Endodermal cell (in vitro differentiated cells): ENCODE measurements at regions not wholly inside any gene's neighbourhood (a gene's known extent, or its start where the extent isn't known, plus 50 kb on each side); places are given as distances from the start of the nearest gene placed in this dataset.

Experiments
- DNase-seq: peaks from one replicate; pipeline ENCODE4 v3.0.0-alpha.2; 2017
- H3K27ac ChIP-seq: 2 replicates; pipeline ENCODE4 v1.5.1; 2013; ENCODE audit warnings: mild to moderate bottlenecking, low read depth, low read length, moderate library complexity
- H3K27me3 ChIP-seq: 2 replicates; pipeline ENCODE4 v1.6.1; 2013; ENCODE audit warnings: mild to moderate bottlenecking, low read length, moderate library complexity; ENCODE audit not compliant: insufficient read depth, control insufficient read depth, poor library complexity, severe bottlenecking
- H3K36me3 ChIP-seq: 2 replicates; pipeline ENCODE4 v1.7.0; 2013; ENCODE audit warnings: mild to moderate bottlenecking, low read length, moderate library complexity; ENCODE audit not compliant: control insufficient read depth, insufficient read depth
- H3K4me1 ChIP-seq: one replicate; pipeline ENCODE4 v1.7.0; 2013; ENCODE audit warnings: low read length; ENCODE audit not compliant: control insufficient read depth, insufficient read depth
- H3K4me3 ChIP-seq: 2 replicates; pipeline ENCODE4 v1.5.1; 2013; ENCODE audit warnings: mild to moderate bottlenecking, low read length, moderate library complexity
- H3K9ac ChIP-seq: 2 replicates; pipeline ENCODE4 v1.6.1; 2013; ENCODE audit warnings: mild to moderate bottlenecking, low read length, moderate library complexity; ENCODE audit not compliant: poor library complexity, severe bottlenecking; ENCODE audit errors: extremely low read depth
- H3K9me3 ChIP-seq: 2 replicates; pipeline ENCODE4 v1.6.1; 2013; ENCODE audit warnings: mild to moderate bottlenecking, low read length, moderate library complexity; ENCODE audit not compliant: control insufficient read depth
- H3K27ac Mint-ChIP-seq: 2 replicates; pipeline ENCODE4 v1.8.0; 2020; ENCODE audit warnings: mixed read lengths
- H3K27me3 Mint-ChIP-seq: 2 replicates; pipeline ENCODE4 v1.8.0; 2021; ENCODE audit warnings: mild to moderate bottlenecking, mixed read lengths; ENCODE audit not compliant: insufficient read depth
- H3K36me3 Mint-ChIP-seq: 2 replicates; pipeline ENCODE4 v1.8.0; 2020; ENCODE audit warnings: low read depth, mixed read lengths
- H3K4me1 Mint-ChIP-seq: 2 replicates; pipeline ENCODE4 v1.8.0; 2020; ENCODE audit warnings: mixed read lengths
- H3K4me3 Mint-ChIP-seq: 2 replicates; pipeline ENCODE4 v1.8.0; 2020; ENCODE audit warnings: mild to moderate bottlenecking, moderate library complexity, mixed read lengths
- H3K9me3 Mint-ChIP-seq: 2 replicates; pipeline ENCODE4 v1.8.0; 2020; ENCODE audit warnings: mild to moderate bottlenecking, mixed read lengths
- CTCF ChIP-seq: fragments of 200-600 bp; sonication (generic); conservative IDR thresholded peaks from 2 replicates; pipeline ENCODE4 v1.5.0; 2021; ENCODE audit warnings: antibody characterized with exemption, mild to moderate bottlenecking
- WGBS, 2 experiments: methylation state at CpG; one replicate each; pipeline versions ENCODE4 v1.1.5 to v1.1.7; 2013; ENCODE audit warnings: missing lambda C conversion rate in 2 of 2, mixed read lengths in 1 of 2; ENCODE audit not compliant: insufficient coverage in 1 of 2, insufficient read length in 1 of 2; 5-methylcytosine and 5-hydroxymethylcytosine counted together

GRCh38 chr4:101398807-101399206 is 51.5 kb upstream of the PPP3CA start:
- Mint-ChIP-seq H3K27me3 (no peaks in the 10 kb centered on the region), H3K4me3 (no peak overlapping the region), H3K4me1 (peaks cover 3% of the 10 kb centered on the region), H3K36me3 (peaks cover 1% of the 10 kb centered on the region), H3K9me3 (peaks cover 1% of the 10 kb centered on the region), H3K27ac (no peak overlapping the region)
- no peak for DNase-seq
- no peak for TF ChIP-seq CTCF
- Histone ChIP-seq H3K9ac (no peak overlapping the region), H3K4me3 (no peak overlapping the region), H3K27me3 (no peaks in the 10 kb centered on the region), H3K9me3 (no peaks in the 10 kb centered on the region), H3K36me3 (no peaks in the 10 kb centered on the region), H3K4me1 (no peaks in the 10 kb centered on the region), H3K27ac (no peak overlapping the region)
- 88 to 89% methylated on average over 3 to 4 of the region's 4 CpGs for WGBS, 2 experiments
